Neural progenitor cell (in vitro differentiated cells): ENCODE measurements at regions not wholly inside any gene's neighbourhood (a gene's known extent, or its start where the extent isn't known, plus 50 kb on each side); places are given as distances from the start of the nearest gene placed in this dataset.

Source experiments
- DNase-seq: peaks from one replicate; pipeline ENCODE4 v3.0.0-alpha.2; 2016; ENCODE audit warnings: low spot score
- H2AFZ ChIP-seq: fragments of 200-600 bp; sonication (generic); replicated peaks from 2 replicates; pipeline ENCODE4 v1.6.1; 2016; ENCODE audit warnings: antibody characterized with exemption
- H3F3A ChIP-seq: fragments of 200-600 bp; sonication (generic); 2 replicates; pipeline ENCODE4 v1.6.1; 2016; ENCODE audit warnings: antibody characterized with exemption, low read depth
- H3K27ac ChIP-seq: fragments of 200-600 bp; sonication (generic); 2 replicates; pipeline ENCODE4 v1.5.1; 2016; ENCODE audit warnings: mild to moderate bottlenecking
- H3K27me3 ChIP-seq: fragments of 200-600 bp; sonication (generic); 2 replicates; pipeline ENCODE4 v1.6.1; 2016; ENCODE audit warnings: mild to moderate bottlenecking, moderate library complexity
- H3K36me3 ChIP-seq: fragments of 200-600 bp; sonication (generic); 2 replicates; pipeline ENCODE4 v1.5.1; 2016
- H3K4me1 ChIP-seq: fragments of 200-600 bp; sonication (generic); 2 replicates; pipeline ENCODE4 v1.6.1; 2016; ENCODE audit warnings: mixed run types
- H3K4me2 ChIP-seq: fragments of 200-600 bp; sonication (generic); 2 replicates; pipeline ENCODE4 v1.6.1; 2016
- H3K4me3 ChIP-seq: fragments of 200-600 bp; sonication (generic); 2 replicates; pipeline ENCODE4 v1.5.1; 2016
- H3K79me2 ChIP-seq: fragments of 200-600 bp; sonication (generic); 2 replicates; pipeline ENCODE4 v1.6.1; 2016; ENCODE audit warnings: low read depth
- H3K9ac ChIP-seq: fragments of 200-600 bp; sonication (generic); 2 replicates; pipeline ENCODE4 v1.6.1; 2016
- H3K9me3 ChIP-seq: fragments of 200-600 bp; sonication (generic); 2 replicates; pipeline ENCODE4 v1.5.1; 2016; ENCODE audit warnings: low read depth
- H4K20me1 ChIP-seq: fragments of 200-600 bp; sonication (generic); 2 replicates; pipeline ENCODE4 v1.6.1; 2016; ENCODE audit warnings: low read depth
- H3K27ac Mint-ChIP-seq: 3 replicates; pipeline ENCODE4 v1.8.0; 2021; ENCODE audit warnings: mixed read lengths
- H3K27me3 Mint-ChIP-seq: 2 replicates; pipeline ENCODE4 v1.8.0; 2022; ENCODE audit warnings: low read depth, mild to moderate bottlenecking, inconsistent platforms, moderate library complexity, mixed read lengths; ENCODE audit not compliant: insufficient read depth
- H3K36me3 Mint-ChIP-seq: 3 replicates; pipeline ENCODE4 v1.8.0; 2021; ENCODE audit warnings: mixed read lengths
- H3K4me1 Mint-ChIP-seq: 3 replicates; pipeline ENCODE4 v1.8.0; 2021; ENCODE audit warnings: mixed read lengths
- H3K4me3 Mint-ChIP-seq: 3 replicates; pipeline ENCODE4 v1.8.0; 2021; ENCODE audit warnings: mild to moderate bottlenecking, moderate library complexity, mixed read lengths
- H3K9me3 Mint-ChIP-seq: 3 replicates; pipeline ENCODE4 v1.8.0; 2020; ENCODE audit warnings: mixed read lengths
- CTCF ChIP-seq: fragments of 200-600 bp; sonication (generic); IDR thresholded peaks from 2 replicates; pipeline ENCODE4 v1.5.1; 2017; ENCODE audit warnings: antibody characterized with exemption, mild to moderate bottlenecking
- EZH2 ChIP-seq: fragments of 200-600 bp; sonication (generic); IDR thresholded peaks from 2 replicates; pipeline ENCODE4 v1.6.1; 2017; ENCODE audit warnings: antibody characterized with exemption, mild to moderate bottlenecking, moderate library complexity
- EZH2phosphoT487 ChIP-seq: fragments of 200-600 bp; sonication (generic); IDR thresholded peaks from 2 replicates; pipeline ENCODE4 v1.6.1; 2017; ENCODE audit warnings: antibody characterized with exemption

GRCh38 chr6:112744827-112745226 is 397.7 kb downstream of the RFPL4B start:
- no peak overlapping the region for H3K4me3 Mint-ChIP-seq
- TF ChIP-seq EZH2phosphoT487 (no peak), CTCF (no peak), EZH2 (no peak)
- H3K4me1 Mint-ChIP-seq = peaks cover 18% of the 10 kb centered on the region
- peak overlapping the region; percentile 43 for H3K27ac Mint-ChIP-seq
- no peaks in the 10 kb centered on the region for H3K27me3 ChIP-seq
- H3K4me2 ChIP-seq = no peak overlapping the region
- H4K20me1 ChIP-seq = no peaks in the 10 kb centered on the region
- peaks cover 15% of the 10 kb centered on the region for H3K4me1 ChIP-seq
- no peaks in the 10 kb centered on the region for H3K27me3 Mint-ChIP-seq
- H3K36me3 Mint-ChIP-seq = peaks cover 2% of the 10 kb centered on the region
- H3K27ac ChIP-seq = no peak overlapping the region
- no peak overlapping the region for H3K9ac ChIP-seq
- H3K36me3 ChIP-seq = no peaks in the 10 kb centered on the region
- H3K4me3 ChIP-seq = no peak overlapping the region
- peaks cover 6% of the 10 kb centered on the region for H3F3A ChIP-seq
- peak overlapping the region; percentile 47 for H2AFZ ChIP-seq
- H3K79me2 ChIP-seq = no peaks in the 10 kb centered on the region
- peaks cover 6% of the 10 kb centered on the region for H3K9me3 Mint-ChIP-seq
- no peaks in the 10 kb centered on the region for H3K9me3 ChIP-seq
- no peak for DNase-seq

GRCh38 chr6:112745765-112746164 is 398.6 kb downstream of the RFPL4B start:
- Mint-ChIP-seq H3K4me3 (no peak overlapping the region), H3K36me3 (peaks cover 2% of the 10 kb centered on the region), H3K9me3 (peaks cover 3% of the 10 kb centered on the region), H3K27me3 (no peaks in the 10 kb centered on the region), H3K27ac (no peak overlapping the region), H3K4me1 (peaks cover 18% of the 10 kb centered on the region)
- no peak overlapping the region for H3K9ac ChIP-seq
- peaks cover 15% of the 10 kb centered on the region for H3K4me1 ChIP-seq
- peak overlapping the region; percentile 4 for H2AFZ ChIP-seq
- no peak overlapping the region for H3K4me3 ChIP-seq
- no peaks in the 10 kb centered on the region for H3K9me3 ChIP-seq
- H3K27me3 ChIP-seq = no peaks in the 10 kb centered on the region
- DNase-seq = no peak
- TF ChIP-seq CTCF = no peak
- no peak for TF ChIP-seq EZH2phosphoT487
- no peak for TF ChIP-seq EZH2
- no peaks in the 10 kb centered on the region for H4K20me1 ChIP-seq
- H3F3A ChIP-seq = peaks cover 6% of the 10 kb centered on the region
- H3K27ac ChIP-seq = no peak overlapping the region
- H3K4me2 ChIP-seq = no peak overlapping the region
- H3K79me2 ChIP-seq = no peaks in the 10 kb centered on the region
- no peaks in the 10 kb centered on the region for H3K36me3 ChIP-seq

GRCh38 chr6:112749673-112750072 is 402.5 kb downstream of the RFPL4B start:
- no peak overlapping the region for H3K9ac ChIP-seq
- H3F3A ChIP-seq = no peaks in the 10 kb centered on the region
- no peaks in the 10 kb centered on the region for H4K20me1 ChIP-seq
- no peaks in the 10 kb centered on the region for H3K79me2 ChIP-seq
- no peak overlapping the region for H3K4me3 Mint-ChIP-seq
- H3K27ac Mint-ChIP-seq = no peak overlapping the region
- H3K27ac ChIP-seq = no peak overlapping the region
- no peaks in the 10 kb centered on the region for H3K27me3 Mint-ChIP-seq
- H3K27me3 ChIP-seq = no peaks in the 10 kb centered on the region
- H3K4me1 Mint-ChIP-seq = no peaks in the 10 kb centered on the region
- H3K9me3 Mint-ChIP-seq = no peaks in the 10 kb centered on the region
- H3K4me1 ChIP-seq = no peaks in the 10 kb centered on the region
- no peak overlapping the region for H3K4me3 ChIP-seq
- no peaks in the 10 kb centered on the region for H3K9me3 ChIP-seq
- H3K4me2 ChIP-seq = no peak overlapping the region
- TF ChIP-seq EZH2 = no peak
- TF ChIP-seq CTCF = no peak
- TF ChIP-seq EZH2phosphoT487 = no peak
- no peak for DNase-seq
- H3K36me3 Mint-ChIP-seq = peaks cover 2% of the 10 kb centered on the region
- H3K36me3 ChIP-seq = no peaks in the 10 kb centered on the region
- no peak overlapping the region for H2AFZ ChIP-seq

DNA sequence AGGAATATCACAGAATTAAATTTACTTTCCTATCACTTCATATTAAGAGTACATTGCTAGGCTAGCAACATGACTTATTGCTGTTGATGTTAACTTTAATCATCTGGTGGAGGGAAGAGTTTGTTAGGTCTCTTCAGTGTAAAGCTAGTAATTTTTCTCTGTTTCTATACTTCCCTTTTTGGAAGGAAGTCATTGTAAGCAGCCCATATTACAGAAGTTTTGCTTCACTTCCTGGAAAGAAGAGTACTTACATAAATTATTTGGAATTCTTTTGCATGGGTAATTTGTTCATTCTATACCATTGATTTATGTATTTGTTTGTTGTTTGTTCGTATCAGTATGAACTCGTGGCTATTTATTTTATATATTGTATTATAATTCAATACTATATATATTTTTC is 405.2 kb downstream of the RFPL4B start:
- H3K27me3 ChIP-seq = no peaks in the 10 kb centered on the region
- H3K79me2 ChIP-seq = no peaks in the 10 kb centered on the region
- no peak overlapping the region for H3K4me2 ChIP-seq
- Mint-ChIP-seq H3K36me3 (peaks cover 2% of the 10 kb centered on the region), H3K27ac (no peak overlapping the region), H3K4me1 (no peaks in the 10 kb centered on the region), H3K9me3 (peaks cover 9% of the 10 kb centered on the region), H3K4me3 (no peak overlapping the region), H3K27me3 (no peaks in the 10 kb centered on the region)
- no peaks in the 10 kb centered on the region for H3K4me1 ChIP-seq
- no peaks in the 10 kb centered on the region for H3F3A ChIP-seq
- H3K4me3 ChIP-seq = no peak overlapping the region
- H4K20me1 ChIP-seq = no peaks in the 10 kb centered on the region
- no peaks in the 10 kb centered on the region for H3K9me3 ChIP-seq
- H3K36me3 ChIP-seq = no peaks in the 10 kb centered on the region
- H3K27ac ChIP-seq = no peak overlapping the region
- TF ChIP-seq EZH2phosphoT487 (no peak), EZH2 (no peak), CTCF (no peak)
- no peak overlapping the region for H2AFZ ChIP-seq
- no peak overlapping the region for H3K9ac ChIP-seq
- DNase-seq = no peak
